AG08396 (cell line): ENCODE measurements at regions not wholly inside any gene's neighbourhood (a gene's known extent, or its start where the extent isn't known, plus 50 kb on each side); places are given as distances from the start of the nearest gene placed in this dataset.
"Not testable (repeated sequence)": the region's sequence is repeated elsewhere in the genome, so short reads cannot be mapped to it uniquely, and the experiment has no call there.

Experiments
- DNase-seq: peaks from one replicate; pipeline ENCODE4 v3.0.0; 2012; ENCODE audit warnings: low spot score, mixed read lengths

DNA sequence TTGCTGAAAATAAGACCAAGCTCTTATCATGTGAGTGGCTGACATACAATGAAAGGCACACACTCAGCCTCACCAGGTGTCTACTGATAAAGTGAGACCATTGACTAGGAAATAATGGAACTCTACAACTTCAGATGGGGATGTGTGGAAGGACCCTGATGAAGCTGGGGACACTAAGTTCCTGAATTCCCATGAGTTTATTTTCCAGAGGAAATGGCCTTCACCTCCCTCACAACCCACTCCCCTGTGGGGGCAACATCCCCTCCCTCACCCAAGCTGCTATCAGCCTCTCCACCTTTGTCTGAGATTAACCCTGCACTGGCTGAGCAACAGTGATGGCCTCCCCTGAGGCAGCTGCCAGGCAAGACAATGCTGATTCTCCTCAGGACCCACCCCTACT, 55.2 kb upstream of the SMARCAD1 start:
- DNase-seq: no peak

DNA sequence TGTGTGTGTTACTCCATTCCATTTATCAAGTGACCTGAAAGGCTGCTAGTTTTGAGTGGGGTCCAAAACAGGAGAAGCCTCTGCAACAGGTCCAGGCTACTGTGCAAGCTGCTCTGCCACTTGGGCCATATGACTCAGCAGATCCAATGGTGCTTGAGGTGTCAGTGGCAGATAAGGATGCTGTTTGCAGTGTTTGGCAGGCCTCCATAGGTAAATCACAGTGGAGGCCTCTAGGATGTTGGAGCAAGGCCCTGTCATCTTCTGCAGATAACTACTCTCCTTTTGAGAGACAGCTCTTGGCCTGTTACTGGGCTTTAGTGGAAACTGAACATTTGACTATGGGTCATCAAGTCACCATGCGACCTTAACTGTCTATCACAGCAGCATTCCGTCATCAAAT, 52.3 kb upstream of the SMARCAD1 start:
- DNase-seq: not testable (repeated sequence)

GRCh38 chr4:94156826-94157225, 50.8 kb upstream of the SMARCAD1 start:
- no peak for DNase-seq
